Transverse colon (tissue), 1 donor: ENCODE measurements at regions not wholly inside any gene's neighbourhood (a gene's known extent, or its start where the extent isn't known, plus 50 kb on each side); places are given as distances from the start of the nearest gene placed in this dataset.

ENCODE experiments used
- EP300 ChIP-seq: sonication (generic); formaldehyde crosslinking; IDR thresholded peaks from one replicate; pipeline ENCODE4 v1.6.1; 2017; ENCODE audit warnings: antibody characterized with exemption, low read depth
- POLR2A ChIP-seq: fragments of 450-650 bp; IDR thresholded peaks from one replicate; pipeline ENCODE4 v1.6.1; 2016; ENCODE audit warnings: antibody characterized with exemption, mild to moderate bottlenecking, moderate library complexity

DNA sequence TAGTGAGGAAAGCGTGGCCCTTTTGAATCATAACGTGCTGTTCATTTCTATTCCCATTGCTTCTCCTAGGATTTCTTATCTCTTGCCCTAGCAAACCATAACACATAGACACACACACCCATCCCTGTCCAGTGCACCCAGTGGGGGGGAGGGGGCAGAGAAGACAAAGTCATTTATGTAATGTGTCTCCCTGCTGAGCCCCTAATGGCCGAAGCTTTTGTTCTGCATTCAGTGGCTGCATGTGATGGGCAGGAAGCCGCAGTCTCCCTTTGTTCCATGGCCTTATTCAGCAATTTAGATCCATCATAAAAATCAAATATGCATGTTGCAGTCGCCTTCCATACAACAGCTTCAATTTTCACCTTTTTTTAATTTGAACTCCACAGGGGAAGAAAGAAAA, 325.4 kb downstream of the ZFHX3 start:
- TF ChIP-seq POLR2A (no peak), EP300 (no peak)
